Hepatocyte (in vitro differentiated cells): ENCODE measurements at regions not wholly inside any gene's neighbourhood (a gene's known extent, or its start where the extent isn't known, plus 50 kb on each side); places are given as distances from the start of the nearest gene placed in this dataset.

Source experiments
- CTCF ChIP-seq: fragments of 200-600 bp; sonication (generic); IDR thresholded peaks from 2 replicates; pipeline ENCODE4 v1.5.1; 2016; ENCODE audit warnings: antibody characterized with exemption, mild to moderate bottlenecking; ENCODE audit not compliant: poor library complexity
- EZH2 ChIP-seq: fragments of 200-600 bp; sonication (generic); IDR thresholded peaks from 2 replicates; pipeline ENCODE4 v1.6.1; 2016; ENCODE audit warnings: antibody characterized with exemption, mild to moderate bottlenecking, borderline replicate concordance

DNA sequence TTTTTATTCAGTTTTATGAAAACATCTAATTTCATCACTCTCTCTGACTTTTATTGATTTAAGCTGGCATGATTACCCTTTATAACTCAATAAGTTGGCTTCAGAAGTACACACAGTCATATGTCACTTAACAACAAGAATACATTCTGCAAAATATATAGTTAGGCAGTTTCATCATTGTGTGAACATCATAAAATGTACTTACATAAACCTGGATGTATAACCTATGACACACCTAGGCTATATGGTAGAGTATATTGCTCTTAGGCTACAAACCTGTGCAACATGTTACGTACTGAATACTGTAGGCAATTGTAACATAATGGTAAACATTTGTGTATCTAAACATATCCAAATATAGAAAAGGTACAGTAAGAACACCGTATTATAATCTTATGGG lies 362.2 kb upstream of the BTBD3 start:
- TF ChIP-seq CTCF (no peak), EZH2 (no peak)
